ENCODE measurements at regions not wholly inside any gene's neighbourhood (a gene's known extent, or its start where the extent isn't known, plus 50 kb on each side); places are given as distances from the start of the nearest gene placed in this dataset.

DNA sequence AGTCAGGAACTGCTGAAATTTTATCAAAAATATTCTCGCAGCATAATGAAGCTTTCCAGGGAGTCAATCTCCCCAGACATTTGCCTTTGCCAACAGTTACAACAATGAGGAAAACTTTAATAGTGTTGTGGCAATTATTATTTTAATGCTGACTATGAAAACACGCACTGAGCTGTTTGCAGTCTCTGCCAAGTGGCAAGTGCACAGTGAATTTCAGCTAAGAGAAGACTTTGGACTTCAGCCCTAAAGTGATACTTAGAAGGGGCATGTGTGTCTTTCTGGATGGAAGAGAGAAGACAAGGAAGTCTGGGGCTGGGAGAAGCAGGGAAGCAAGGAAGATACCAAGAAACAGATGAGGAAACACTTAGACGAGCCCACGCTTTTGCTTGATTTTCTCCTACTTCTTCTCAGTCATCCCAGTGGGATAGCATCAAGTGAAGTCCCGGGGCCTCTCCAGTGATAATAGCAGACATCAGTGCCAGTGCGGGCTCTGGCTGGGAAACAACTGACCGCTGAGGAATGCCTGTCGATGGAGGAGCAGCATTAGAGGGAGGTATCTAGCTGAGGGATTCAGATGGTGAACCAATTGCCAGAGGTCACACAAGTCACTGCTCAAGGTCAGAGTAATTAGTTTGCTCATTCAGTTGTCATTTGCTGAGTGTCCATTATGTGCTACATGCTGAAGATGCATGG lies 196.3 kb downstream of the TTLL7 start:
- TF ChIP-seq, protein P1, sequence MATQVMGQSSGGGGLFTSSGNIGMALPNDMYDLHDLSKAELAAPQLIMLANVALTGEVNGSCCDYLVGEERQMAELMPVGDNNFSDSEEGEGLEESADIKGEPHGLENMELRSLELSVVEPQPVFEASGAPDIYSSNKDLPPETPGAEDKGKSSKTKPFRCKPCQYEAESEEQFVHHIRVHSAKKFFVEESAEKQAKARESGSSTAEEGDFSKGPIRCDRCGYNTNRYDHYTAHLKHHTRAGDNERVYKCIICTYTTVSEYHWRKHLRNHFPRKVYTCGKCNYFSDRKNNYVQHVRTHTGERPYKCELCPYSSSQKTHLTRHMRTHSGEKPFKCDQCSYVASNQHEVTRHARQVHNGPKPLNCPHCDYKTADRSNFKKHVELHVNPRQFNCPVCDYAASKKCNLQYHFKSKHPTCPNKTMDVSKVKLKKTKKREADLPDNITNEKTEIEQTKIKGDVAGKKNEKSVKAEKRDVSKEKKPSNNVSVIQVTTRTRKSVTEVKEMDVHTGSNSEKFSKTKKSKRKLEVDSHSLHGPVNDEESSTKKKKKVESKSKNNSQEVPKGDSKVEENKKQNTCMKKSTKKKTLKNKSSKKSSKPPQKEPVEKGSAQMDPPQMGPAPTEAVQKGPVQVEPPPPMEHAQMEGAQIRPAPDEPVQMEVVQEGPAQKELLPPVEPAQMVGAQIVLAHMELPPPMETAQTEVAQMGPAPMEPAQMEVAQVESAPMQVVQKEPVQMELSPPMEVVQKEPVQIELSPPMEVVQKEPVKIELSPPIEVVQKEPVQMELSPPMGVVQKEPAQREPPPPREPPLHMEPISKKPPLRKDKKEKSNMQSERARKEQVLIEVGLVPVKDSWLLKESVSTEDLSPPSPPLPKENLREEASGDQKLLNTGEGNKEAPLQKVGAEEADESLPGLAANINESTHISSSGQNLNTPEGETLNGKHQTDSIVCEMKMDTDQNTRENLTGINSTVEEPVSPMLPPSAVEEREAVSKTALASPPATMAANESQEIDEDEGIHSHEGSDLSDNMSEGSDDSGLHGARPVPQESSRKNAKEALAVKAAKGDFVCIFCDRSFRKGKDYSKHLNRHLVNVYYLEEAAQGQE (IDR thresholded peaks at IDR 0.05; ENCODE audit: insufficient read depth in 1 of 2, low read depth in 2 of 2, low read length in 2 of 2), result no peak
- TF ChIP-seq TAF1 (IDR thresholded peaks at IDR 0.05; ENCODE audit: borderline replicate concordance, insufficient read depth, low read length) (no peak), POLR2AphosphoS5 (IDR thresholded peaks at IDR 0.05; ENCODE audit: low read depth, low read length) (no peak), FOXP2 (optimal IDR thresholded peaks at IDR 0.05; ENCODE audit: borderline replicate concordance, extremely low read depth, extremely low read length, insufficient read depth) (no peak), SIN3A (IDR thresholded peaks at IDR 0.05; ENCODE audit: borderline replicate concordance, insufficient read depth, low read length) (no peak)

DNA sequence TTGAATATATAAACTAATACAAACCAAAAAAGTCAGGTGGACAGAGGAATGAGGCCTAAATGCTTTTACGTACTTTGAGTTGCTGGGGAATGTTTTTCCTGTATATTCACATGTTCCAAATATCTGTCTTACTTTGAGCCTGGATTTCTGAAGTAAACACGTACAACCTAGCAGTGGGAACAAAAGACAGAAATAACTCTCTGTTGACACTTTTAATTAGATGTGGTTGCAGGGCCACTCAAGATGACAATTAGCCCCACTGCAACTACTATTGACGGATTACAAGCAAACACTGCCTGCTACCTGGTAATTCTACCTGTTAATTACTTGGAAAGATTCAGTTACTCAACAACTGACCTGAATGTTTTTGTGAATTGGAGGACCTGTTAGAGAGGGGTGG lies 196.9 kb downstream of the TTLL7 start:
- no peak for TF ChIP-seq FOXP2 (optimal IDR thresholded peaks at IDR 0.05; ENCODE audit: borderline replicate concordance, extremely low read depth, extremely low read length, insufficient read depth)
- TF ChIP-seq, protein P1 (IDR thresholded peaks at IDR 0.05; ENCODE audit: insufficient read depth in 1 of 2, low read depth in 2 of 2, low read length in 2 of 2), result no peak
- no peak for TF ChIP-seq SIN3A (IDR thresholded peaks at IDR 0.05; ENCODE audit: borderline replicate concordance, insufficient read depth, low read length)
- TF ChIP-seq POLR2AphosphoS5 (IDR thresholded peaks at IDR 0.05; ENCODE audit: low read depth, low read length), result no peak
- TF ChIP-seq TAF1 (IDR thresholded peaks at IDR 0.05; ENCODE audit: borderline replicate concordance, insufficient read depth, low read length), result no peak

DNA sequence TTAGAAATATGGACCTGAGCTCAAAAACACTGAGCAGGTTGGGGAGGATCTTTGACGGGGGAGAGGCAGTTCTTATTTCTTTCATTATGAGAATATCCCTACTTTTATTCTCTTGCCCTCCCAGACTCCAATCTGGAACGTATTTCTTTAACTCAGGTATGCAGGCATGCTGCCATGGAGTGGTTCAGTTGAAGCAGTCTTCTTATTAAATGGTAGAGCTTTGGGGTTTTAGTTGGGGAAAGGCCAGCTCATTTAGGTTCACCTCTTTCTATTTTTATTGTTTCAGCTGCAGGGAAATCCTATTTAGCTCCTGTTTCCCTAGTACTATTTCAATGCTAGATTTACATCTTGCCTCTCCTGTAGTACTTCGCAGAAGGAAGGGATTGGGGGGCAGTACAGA lies 198.9 kb downstream of the TTLL7 start:
- TF ChIP-seq FOXP2 (optimal IDR thresholded peaks at IDR 0.05; ENCODE audit: borderline replicate concordance, extremely low read depth, extremely low read length, insufficient read depth) (no peak), SIN3A (IDR thresholded peaks at IDR 0.05; ENCODE audit: borderline replicate concordance, insufficient read depth, low read length) (no peak), TAF1 (IDR thresholded peaks at IDR 0.05; ENCODE audit: borderline replicate concordance, insufficient read depth, low read length) (no peak), POLR2AphosphoS5 (IDR thresholded peaks at IDR 0.05; ENCODE audit: low read depth, low read length) (no peak)
- TF ChIP-seq, protein P1 (IDR thresholded peaks at IDR 0.05; ENCODE audit: insufficient read depth in 1 of 2, low read depth in 2 of 2, low read length in 2 of 2), result no peak

DNA sequence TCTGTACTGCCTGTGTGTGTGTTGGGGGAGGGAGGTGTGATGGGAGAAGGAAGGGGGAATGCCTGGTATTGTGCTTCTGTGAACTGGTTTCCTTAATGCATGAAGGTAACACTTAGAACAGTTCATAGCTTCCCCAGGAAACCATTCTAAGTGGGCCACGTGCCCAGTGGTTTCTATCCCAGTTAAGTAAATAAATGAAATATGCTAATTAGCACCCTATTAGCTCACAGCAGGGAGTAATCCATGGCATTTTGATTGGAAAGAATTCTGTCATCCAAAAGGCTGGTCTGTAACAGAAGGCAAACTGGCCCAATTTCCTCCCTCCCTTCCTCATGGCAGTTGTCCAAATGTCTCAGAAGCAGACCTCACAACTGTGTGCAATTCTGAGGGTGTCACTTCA lies 199.3 kb downstream of the TTLL7 start:
- TF ChIP-seq, protein P1 (IDR thresholded peaks at IDR 0.05; ENCODE audit: insufficient read depth in 1 of 2, low read depth in 2 of 2, low read length in 2 of 2), result no peak
- TF ChIP-seq SIN3A (IDR thresholded peaks at IDR 0.05; ENCODE audit: borderline replicate concordance, insufficient read depth, low read length) (no peak), POLR2AphosphoS5 (IDR thresholded peaks at IDR 0.05; ENCODE audit: low read depth, low read length) (no peak), FOXP2 (optimal IDR thresholded peaks at IDR 0.05; ENCODE audit: borderline replicate concordance, extremely low read depth, extremely low read length, insufficient read depth) (no peak), TAF1 (IDR thresholded peaks at IDR 0.05; ENCODE audit: borderline replicate concordance, insufficient read depth, low read length) (no peak)
